WTC11 (cell line): ENCODE measurements at regions not wholly inside any gene's neighbourhood (a gene's known extent, or its start where the extent isn't known, plus 50 kb on each side); places are given as distances from the start of the nearest gene placed in this dataset.

Experiments used
- ATAC-seq: fragments of 200-7000 bp; cut with Tn5 transposase; 2 replicates; pipeline ENCODE4 v1.10.0; 2021; ENCODE audit warnings: mild to moderate bottlenecking, moderate library complexity
- CTCF ChIA-PET: fragments of 300-600 bp; sonication (Branson Sonifier 250); formaldehyde crosslinking; loops from one replicate; lab custom pipeline; 2021; ENCODE audit warnings: antibody characterized with exemption; lab: Charles Lee
- POLR2A ChIA-PET: fragments of 350-600 bp; sonication (Branson Sonifier 250); formaldehyde crosslinking; loops from one replicate; lab custom pipeline; 2021; ENCODE audit warnings: antibody characterized with exemption; lab: Charles Lee
- DNase-seq: peaks from one replicate; pipeline ENCODE4 v3.0.0; 2021; ENCODE audit warnings: low spot score
- H3K27ac Mint-ChIP-seq: 2 replicates; pipeline ENCODE4 v1.8.0; 2021; ENCODE audit warnings: mixed read lengths
- H3K27me3 Mint-ChIP-seq: 2 replicates; pipeline ENCODE4 v1.8.0; 2021; ENCODE audit warnings: low read depth, mild to moderate bottlenecking, moderate library complexity, mixed read lengths
- H3K36me3 Mint-ChIP-seq: 2 replicates; pipeline ENCODE4 v1.8.0; 2021; ENCODE audit warnings: mixed read lengths
- H3K4me1 Mint-ChIP-seq: 2 replicates; pipeline ENCODE4 v1.8.0; 2022; ENCODE audit warnings: mixed read lengths
- H3K4me3 Mint-ChIP-seq: 2 replicates; pipeline ENCODE4 v1.8.0; 2021; ENCODE audit warnings: mild to moderate bottlenecking, moderate library complexity, mixed read lengths
- H3K9me3 Mint-ChIP-seq: 2 replicates; pipeline ENCODE4 v1.8.0; 2021; ENCODE audit warnings: mixed read lengths
- CBFB ChIP-seq: sonication (generic); formaldehyde crosslinking; IDR thresholded peaks from 2 replicates; pipeline ENCODE4 v1.8.1; 2022; ENCODE audit warnings: mild to moderate bottlenecking, low read depth, missing genetic modification reagents
- ERG ChIP-seq: fragments of 250-450 bp; sonication (Bioruptor Pico); IDR thresholded peaks from 2 replicates; pipeline ENCODE4 v1.8.0; 2021; ENCODE audit warnings: mild to moderate bottlenecking
- ESRRA ChIP-seq: sonication (generic); formaldehyde crosslinking; IDR thresholded peaks from 2 replicates; pipeline ENCODE4 v1.8.1; 2022; ENCODE audit warnings: mild to moderate bottlenecking, missing genetic modification reagents, borderline replicate concordance
- ETV6 ChIP-seq: sonication (generic); formaldehyde crosslinking; IDR thresholded peaks from 2 replicates; pipeline ENCODE4 v1.8.1; 2022; ENCODE audit warnings: mild to moderate bottlenecking, missing genetic modification reagents
- FOXP1 ChIP-seq: sonication (generic); formaldehyde crosslinking; IDR thresholded peaks from 2 replicates; pipeline ENCODE4 v1.8.0; 2022; ENCODE audit warnings: missing genetic modification reagents, mild to moderate bottlenecking, moderate library complexity, borderline replicate concordance
- GABPB1 ChIP-seq: sonication (generic); formaldehyde crosslinking; IDR thresholded peaks from 2 replicates; pipeline ENCODE4 v1.8.1; 2023; ENCODE audit warnings: mild to moderate bottlenecking, missing genetic modification reagents
- GRHL2 ChIP-seq: fragments of 250-450 bp; sonication (Bioruptor Pico); IDR thresholded peaks from 2 replicates; pipeline ENCODE4 v1.8.0; 2022; ENCODE audit warnings: mild to moderate bottlenecking, moderate library complexity; ENCODE audit not compliant: insufficient replicate concordance, severe bottlenecking
- NFE2L1 ChIP-seq: sonication (generic); formaldehyde crosslinking; IDR thresholded peaks from 2 replicates; pipeline ENCODE4 v1.8.1; 2023; ENCODE audit warnings: missing genetic modification reagents
- NR1H2 ChIP-seq: sonication (generic); formaldehyde crosslinking; IDR thresholded peaks from 2 replicates; pipeline ENCODE4 v1.9.0; 2021; ENCODE audit warnings: mild to moderate bottlenecking, moderate library complexity, missing genetic modification reagents
- NR2C2 ChIP-seq: sonication (generic); formaldehyde crosslinking; IDR thresholded peaks from 2 replicates; pipeline ENCODE4 v1.8.0; 2022; ENCODE audit warnings: mild to moderate bottlenecking, missing genetic modification reagents
- PRDM15 ChIP-seq: sonication (generic); formaldehyde crosslinking; IDR thresholded peaks from 2 replicates; pipeline ENCODE4 v1.8.0; 2022; ENCODE audit warnings: missing genetic modification reagents
- SMAD4 ChIP-seq: sonication (generic); formaldehyde crosslinking; IDR thresholded peaks from 2 replicates; pipeline ENCODE4 v1.8.0; 2022; ENCODE audit warnings: mild to moderate bottlenecking, missing genetic modification reagents
- TCF7 ChIP-seq: sonication (generic); formaldehyde crosslinking; IDR thresholded peaks from 2 replicates; pipeline ENCODE4 v1.8.0; 2022; ENCODE audit warnings: mild to moderate bottlenecking, low read depth, missing genetic modification reagents, moderate library complexity
- TEAD4 ChIP-seq: sonication (generic); formaldehyde crosslinking; IDR thresholded peaks from 2 replicates; pipeline ENCODE4 v1.8.0; 2022; ENCODE audit warnings: mild to moderate bottlenecking, missing genetic modification reagents
- ZNF138 ChIP-seq: sonication (generic); formaldehyde crosslinking; conservative IDR thresholded peaks from 2 replicates; pipeline ENCODE4 v1.8.1; 2022; ENCODE audit warnings: mild to moderate bottlenecking, moderate library complexity, missing genetic modification reagents
- ZNF232 ChIP-seq: sonication (generic); formaldehyde crosslinking; IDR thresholded peaks from 2 replicates; pipeline ENCODE4 v1.8.0; 2022; ENCODE audit warnings: mild to moderate bottlenecking, missing genetic modification reagents
- ZNF263 ChIP-seq: sonication (generic); formaldehyde crosslinking; IDR thresholded peaks from 2 replicates; pipeline ENCODE4 v1.8.1; 2022; ENCODE audit warnings: low read depth, mild to moderate bottlenecking, moderate library complexity, missing genetic modification reagents
- TF ChIP-seq, protein P1 (sequence below): sonication (generic); formaldehyde crosslinking; IDR thresholded peaks from 2 replicates; pipeline ENCODE4 v1.8.1; 2022; ENCODE audit warnings: low read depth, missing genetic modification reagents, borderline replicate concordance
- TF ChIP-seq, protein P2 (sequence below): sonication (generic); formaldehyde crosslinking; IDR thresholded peaks from 2 replicates; pipeline ENCODE4 v1.8.0; 2022; ENCODE audit warnings: mild to moderate bottlenecking, missing genetic modification reagents
- TF ChIP-seq, protein P3 (sequence below): sonication (generic); formaldehyde crosslinking; IDR thresholded peaks from 2 replicates; pipeline ENCODE4 v1.8.1; 2022; ENCODE audit warnings: mild to moderate bottlenecking, moderate library complexity, missing genetic modification reagents
- TF ChIP-seq, protein P4 (sequence below): sonication (generic); formaldehyde crosslinking; conservative IDR thresholded peaks from 2 replicates; pipeline ENCODE4 v1.8.1; 2022; ENCODE audit warnings: mild to moderate bottlenecking, missing genetic modification reagents
- TF ChIP-seq, protein P5 (sequence below): sonication (generic); formaldehyde crosslinking; IDR thresholded peaks from 2 replicates; pipeline ENCODE4 v1.8.1; 2022; ENCODE audit warnings: mild to moderate bottlenecking, missing genetic modification reagents, moderate library complexity, borderline replicate concordance

DNA sequence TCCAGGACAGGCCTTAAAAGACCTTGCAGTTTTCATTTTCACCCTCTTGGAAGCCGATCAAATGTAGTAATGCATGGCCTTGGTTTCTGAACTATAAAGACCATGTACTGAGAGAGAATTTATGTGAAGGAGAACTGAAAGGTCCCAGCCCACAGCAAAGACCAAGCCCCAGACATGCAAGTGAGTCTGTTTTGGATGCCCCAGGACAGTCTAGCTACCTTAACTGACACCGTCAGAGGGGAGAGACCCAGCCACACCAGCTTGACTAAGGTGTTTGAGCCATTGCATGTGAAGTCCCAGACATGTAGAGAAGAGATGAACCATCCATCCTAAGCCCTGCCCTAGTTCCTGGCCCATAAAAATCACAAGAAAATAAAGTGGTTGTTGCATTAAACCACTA lies 316.8 kb upstream of the GATB start:
- ATAC-seq (no peak), DNase-seq (no peak)
- ChIA-PET POLR2A (no interaction called here), CTCF (no interaction called here)
- TF ChIP-seq ZNF263 (CRISPR knock-in tag) (no peak), ZNF138 (CRISPR knock-in tag) (no peak), TEAD4 (CRISPR knock-in tag) (no peak)
- Mint-ChIP-seq H3K4me1 (peaks cover 34% of the 10 kb centered on the region), H3K27me3 (no peaks in the 10 kb centered on the region; the same call in 1 of the 2 replicates), H3K36me3 (no peaks in the 10 kb centered on the region), H3K4me3 (no peak overlapping the region), H3K27ac (no peak overlapping the region), H3K9me3 (peaks cover 5% of the 10 kb centered on the region; the same call in 1 of the 2 replicates)

- ChIA-PET CTCF (interaction anchor here (1.1 kb wide), 1 partner anchor 30 kb away, joined by 3 read pairs; no protein-coding TSS in a partner anchor), POLR2A (no interaction called here)
- H3K36me3 Mint-ChIP-seq: no peaks in the 10 kb centered on the region
- no peaks in the 10 kb centered on the region for H3K9me3 Mint-ChIP-seq
- TF ChIP-seq, protein P1, sequence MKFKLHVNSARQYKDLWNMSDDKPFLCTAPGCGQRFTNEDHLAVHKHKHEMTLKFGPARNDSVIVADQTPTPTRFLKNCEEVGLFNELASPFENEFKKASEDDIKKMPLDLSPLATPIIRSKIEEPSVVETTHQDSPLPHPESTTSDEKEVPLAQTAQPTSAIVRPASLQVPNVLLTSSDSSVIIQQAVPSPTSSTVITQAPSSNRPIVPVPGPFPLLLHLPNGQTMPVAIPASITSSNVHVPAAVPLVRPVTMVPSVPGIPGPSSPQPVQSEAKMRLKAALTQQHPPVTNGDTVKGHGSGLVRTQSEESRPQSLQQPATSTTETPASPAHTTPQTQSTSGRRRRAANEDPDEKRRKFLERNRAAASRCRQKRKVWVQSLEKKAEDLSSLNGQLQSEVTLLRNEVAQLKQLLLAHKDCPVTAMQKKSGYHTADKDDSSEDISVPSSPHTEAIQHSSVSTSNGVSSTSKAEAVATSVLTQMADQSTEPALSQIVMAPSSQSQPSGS: no peak
- no peak for TF ChIP-seq ERG (CRISPR knock-in tag)
- no peak for TF ChIP-seq SMAD4
- TF ChIP-seq ZNF232 (CRISPR knock-in tag): no peak
- no peak for TF ChIP-seq CBFB (CRISPR knock-in tag)
- no peak for TF ChIP-seq PRDM15
- TF ChIP-seq FOXP1 (CRISPR knock-in tag): no peak
- TF ChIP-seq NFE2L1 (CRISPR knock-in tag): no peak
- TF ChIP-seq, protein P2, sequence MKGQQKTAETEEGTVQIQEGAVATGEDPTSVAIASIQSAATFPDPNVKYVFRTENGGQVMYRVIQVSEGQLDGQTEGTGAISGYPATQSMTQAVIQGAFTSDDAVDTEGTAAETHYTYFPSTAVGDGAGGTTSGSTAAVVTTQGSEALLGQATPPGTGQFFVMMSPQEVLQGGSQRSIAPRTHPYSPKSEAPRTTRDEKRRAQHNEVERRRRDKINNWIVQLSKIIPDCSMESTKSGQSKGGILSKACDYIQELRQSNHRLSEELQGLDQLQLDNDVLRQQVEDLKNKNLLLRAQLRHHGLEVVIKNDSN (CRISPR knock-in tag): no peak
- no peak for TF ChIP-seq ETV6 (CRISPR knock-in tag)
- no peak for TF ChIP-seq TCF7 (CRISPR knock-in tag)
- no peak for TF ChIP-seq NR2C2 (CRISPR knock-in tag)
- no peak for TF ChIP-seq NR1H2
- no peak for TF ChIP-seq GABPB1 (CRISPR knock-in tag)
- TF ChIP-seq TEAD4 (CRISPR knock-in tag): no peak
- TF ChIP-seq, protein P3, sequence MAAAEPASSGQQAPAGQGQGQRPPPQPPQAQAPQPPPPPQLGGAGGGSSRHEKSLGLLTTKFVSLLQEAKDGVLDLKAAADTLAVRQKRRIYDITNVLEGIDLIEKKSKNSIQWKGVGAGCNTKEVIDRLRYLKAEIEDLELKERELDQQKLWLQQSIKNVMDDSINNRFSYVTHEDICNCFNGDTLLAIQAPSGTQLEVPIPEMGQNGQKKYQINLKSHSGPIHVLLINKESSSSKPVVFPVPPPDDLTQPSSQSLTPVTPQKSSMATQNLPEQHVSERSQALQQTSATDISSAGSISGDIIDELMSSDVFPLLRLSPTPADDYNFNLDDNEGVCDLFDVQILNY: no peak
- TF ChIP-seq ESRRA: no peak
- TF ChIP-seq GRHL2 (CRISPR knock-in tag): no peak
- TF ChIP-seq, protein P4, sequence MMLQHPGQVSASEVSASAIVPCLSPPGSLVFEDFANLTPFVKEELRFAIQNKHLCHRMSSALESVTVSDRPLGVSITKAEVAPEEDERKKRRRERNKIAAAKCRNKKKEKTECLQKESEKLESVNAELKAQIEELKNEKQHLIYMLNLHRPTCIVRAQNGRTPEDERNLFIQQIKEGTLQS (CRISPR knock-in tag): no peak
- TF ChIP-seq, protein P5, sequence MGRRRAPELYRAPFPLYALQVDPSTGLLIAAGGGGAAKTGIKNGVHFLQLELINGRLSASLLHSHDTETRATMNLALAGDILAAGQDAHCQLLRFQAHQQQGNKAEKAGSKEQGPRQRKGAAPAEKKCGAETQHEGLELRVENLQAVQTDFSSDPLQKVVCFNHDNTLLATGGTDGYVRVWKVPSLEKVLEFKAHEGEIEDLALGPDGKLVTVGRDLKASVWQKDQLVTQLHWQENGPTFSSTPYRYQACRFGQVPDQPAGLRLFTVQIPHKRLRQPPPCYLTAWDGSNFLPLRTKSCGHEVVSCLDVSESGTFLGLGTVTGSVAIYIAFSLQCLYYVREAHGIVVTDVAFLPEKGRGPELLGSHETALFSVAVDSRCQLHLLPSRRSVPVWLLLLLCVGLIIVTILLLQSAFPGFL: no peak
- DNase-seq (no peak), ATAC-seq (peak; percentile 35)
- H3K4me1 Mint-ChIP-seq: peaks cover 24% of the 10 kb centered on the region
- no peak overlapping the region for H3K4me3 Mint-ChIP-seq
- H3K27me3 Mint-ChIP-seq: no peaks in the 10 kb centered on the region; the same call in 1 of the 2 replicates
- no peak overlapping the region for H3K27ac Mint-ChIP-seq
Observed at GRCh38 chr4:152075253-152075928, 314.6 kb upstream of the GATB start.
